ENCODE measurements at regions not wholly inside any gene's neighbourhood (a gene's known extent, or its start where the extent isn't known, plus 50 kb on each side); places are given as distances from the start of the nearest gene placed in this dataset.

- no peak for DNase-seq (ENCODE audit: low spot score)
Measured at GRCh38 chr10:111732166-111732785, 451.3 kb downstream of the GPAM start.

- no peak for DNase-seq (ENCODE audit: low spot score)
Measured at GRCh38 chr10:111739125-111739873, 444.3 kb downstream of the GPAM start.

- no peak for DNase-seq (ENCODE audit: low spot score)
Measured at GRCh38 chr10:111739874-111740139, 443.8 kb downstream of the GPAM start.

- DNase-seq (ENCODE audit: low spot score), result no peak
Measured at GRCh38 chr10:111745982-111746381, 437.6 kb downstream of the GPAM start.

- no peak for DNase-seq (ENCODE audit: low spot score)
Measured at GRCh38 chr10:111747751-111748150, 435.8 kb downstream of the GPAM start.

GRCh38 chr10:111748184-111748583 lies 435.4 kb downstream of the GPAM start:
- DNase-seq (ENCODE audit: low spot score), result no peak

- no peak for DNase-seq (ENCODE audit: low spot score)
Measured at GRCh38 chr10:111750165-111750849, 433.3 kb downstream of the GPAM start.

- DNase-seq (ENCODE audit: low spot score), result peak; percentile 70
Measured at GRCh38 chr10:111756217-111757061, 427.1 kb downstream of the GPAM start.

- no peak for DNase-seq (ENCODE audit: low spot score)
Measured at GRCh38 chr10:111758593-111758992, 425.0 kb downstream of the GPAM start.

GRCh38 chr10:111762114-111762513 lies 421.5 kb downstream of the GPAM start:
- DNase-seq (ENCODE audit: low spot score), result no peak

GRCh38 chr10:111765216-111765615 lies 418.3 kb downstream of the GPAM start:
- DNase-seq (ENCODE audit: low spot score), result no peak

GRCh38 chr10:111766464-111766863 lies 417.1 kb downstream of the GPAM start:
- DNase-seq (ENCODE audit: low spot score), result no peak

- DNase-seq (ENCODE audit: low spot score), result no peak
Measured at GRCh38 chr10:111767661-111768060, 415.9 kb downstream of the GPAM start.

- DNase-seq (ENCODE audit: low spot score), result no peak
Measured at GRCh38 chr10:111773950-111774349, 409.6 kb downstream of the GPAM start.

GRCh38 chr10:111774486-111774885 lies 409.1 kb downstream of the GPAM start:
- DNase-seq (ENCODE audit: low spot score), result no peak

- no peak for DNase-seq (ENCODE audit: low spot score)
Measured at GRCh38 chr10:111784436-111784835, 399.1 kb downstream of the GPAM start.

- DNase-seq (ENCODE audit: low spot score), result no peak
Measured at GRCh38 chr10:111784946-111785465, 398.6 kb downstream of the GPAM start.

- DNase-seq (ENCODE audit: low spot score), result no peak
Measured at GRCh38 chr10:111785921-111786320, 397.6 kb downstream of the GPAM start.

- no peak for DNase-seq (ENCODE audit: low spot score)
Measured at GRCh38 chr10:111789821-111790220, 393.7 kb downstream of the GPAM start.

- no peak for DNase-seq (ENCODE audit: low spot score)
Measured at GRCh38 chr10:111801841-111802240, 381.7 kb downstream of the GPAM start.

- DNase-seq (ENCODE audit: low spot score), result no peak
Measured at GRCh38 chr10:111804781-111805180, 378.8 kb downstream of the GPAM start.

- DNase-seq (ENCODE audit: low spot score), result no peak
Measured at GRCh38 chr10:111811517-111811916, 372.0 kb downstream of the GPAM start.

Data from HT-29 (cell line).